ENCODE measurements at regions not wholly inside any gene's neighbourhood (a gene's known extent, or its start where the extent isn't known, plus 50 kb on each side); places are given as distances from the start of the nearest gene placed in this dataset.

- no peak for TF ChIP-seq REST (IDR thresholded peaks at IDR 0.05; ENCODE audit: unreplicated experiment)
- no peak for TF ChIP-seq ZNF114 (CRISPR knock-in tag; IDR thresholded peaks at IDR 0.05)
- no peak for TF ChIP-seq EZH2phosphoT487 (IDR thresholded peaks at IDR 0.05; ENCODE audit: unreplicated experiment)
- TF ChIP-seq STAT1 (IDR thresholded peaks at IDR 0.05; ENCODE audit: unreplicated experiment) = no peak
Measured at GRCh38 chr3:13252207-13252606, 167.9 kb downstream of the NUP210 start (continued).

DNA sequence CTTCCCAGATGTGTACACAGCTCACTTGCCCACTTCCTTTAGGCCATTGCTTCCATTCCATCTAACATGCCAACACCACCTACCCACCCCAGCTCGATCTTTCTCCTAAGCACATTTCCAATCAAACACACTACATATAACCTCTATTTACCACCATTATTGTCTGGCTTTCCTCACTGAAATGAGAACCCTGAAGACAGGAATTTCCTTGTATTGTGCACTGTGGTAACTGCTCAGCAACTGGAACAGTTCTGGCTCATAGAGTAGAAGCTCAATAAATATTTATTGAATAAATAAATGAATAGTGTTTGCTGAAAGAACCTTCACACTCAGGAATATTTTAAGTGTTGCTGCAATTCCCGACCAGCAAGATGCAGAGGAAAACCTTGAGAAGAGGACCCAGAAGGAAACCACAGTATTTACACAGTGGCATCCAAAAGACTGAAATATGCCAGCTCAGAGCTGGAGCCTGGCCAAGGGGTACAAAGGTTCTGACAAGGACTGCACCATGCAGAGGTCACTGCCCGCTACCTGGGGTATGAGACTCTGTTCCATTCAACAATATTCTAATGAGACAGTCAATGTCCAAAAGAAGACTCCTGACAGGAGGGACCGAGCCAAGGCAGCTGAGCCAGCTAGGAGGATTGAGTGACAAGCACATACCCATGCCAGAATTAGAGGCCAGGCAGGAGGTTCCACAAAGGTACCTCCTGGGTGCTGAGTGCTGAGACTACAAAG lies 168.8 kb downstream of the NUP210 start:
- ATAC-seq = no peak
- no peak overlapping the region for H3K4me3 ChIP-seq
- TF ChIP-seq EZH2phosphoT487 (IDR thresholded peaks at IDR 0.05; ENCODE audit: unreplicated experiment) = no peak
- TF ChIP-seq, protein P1, sequence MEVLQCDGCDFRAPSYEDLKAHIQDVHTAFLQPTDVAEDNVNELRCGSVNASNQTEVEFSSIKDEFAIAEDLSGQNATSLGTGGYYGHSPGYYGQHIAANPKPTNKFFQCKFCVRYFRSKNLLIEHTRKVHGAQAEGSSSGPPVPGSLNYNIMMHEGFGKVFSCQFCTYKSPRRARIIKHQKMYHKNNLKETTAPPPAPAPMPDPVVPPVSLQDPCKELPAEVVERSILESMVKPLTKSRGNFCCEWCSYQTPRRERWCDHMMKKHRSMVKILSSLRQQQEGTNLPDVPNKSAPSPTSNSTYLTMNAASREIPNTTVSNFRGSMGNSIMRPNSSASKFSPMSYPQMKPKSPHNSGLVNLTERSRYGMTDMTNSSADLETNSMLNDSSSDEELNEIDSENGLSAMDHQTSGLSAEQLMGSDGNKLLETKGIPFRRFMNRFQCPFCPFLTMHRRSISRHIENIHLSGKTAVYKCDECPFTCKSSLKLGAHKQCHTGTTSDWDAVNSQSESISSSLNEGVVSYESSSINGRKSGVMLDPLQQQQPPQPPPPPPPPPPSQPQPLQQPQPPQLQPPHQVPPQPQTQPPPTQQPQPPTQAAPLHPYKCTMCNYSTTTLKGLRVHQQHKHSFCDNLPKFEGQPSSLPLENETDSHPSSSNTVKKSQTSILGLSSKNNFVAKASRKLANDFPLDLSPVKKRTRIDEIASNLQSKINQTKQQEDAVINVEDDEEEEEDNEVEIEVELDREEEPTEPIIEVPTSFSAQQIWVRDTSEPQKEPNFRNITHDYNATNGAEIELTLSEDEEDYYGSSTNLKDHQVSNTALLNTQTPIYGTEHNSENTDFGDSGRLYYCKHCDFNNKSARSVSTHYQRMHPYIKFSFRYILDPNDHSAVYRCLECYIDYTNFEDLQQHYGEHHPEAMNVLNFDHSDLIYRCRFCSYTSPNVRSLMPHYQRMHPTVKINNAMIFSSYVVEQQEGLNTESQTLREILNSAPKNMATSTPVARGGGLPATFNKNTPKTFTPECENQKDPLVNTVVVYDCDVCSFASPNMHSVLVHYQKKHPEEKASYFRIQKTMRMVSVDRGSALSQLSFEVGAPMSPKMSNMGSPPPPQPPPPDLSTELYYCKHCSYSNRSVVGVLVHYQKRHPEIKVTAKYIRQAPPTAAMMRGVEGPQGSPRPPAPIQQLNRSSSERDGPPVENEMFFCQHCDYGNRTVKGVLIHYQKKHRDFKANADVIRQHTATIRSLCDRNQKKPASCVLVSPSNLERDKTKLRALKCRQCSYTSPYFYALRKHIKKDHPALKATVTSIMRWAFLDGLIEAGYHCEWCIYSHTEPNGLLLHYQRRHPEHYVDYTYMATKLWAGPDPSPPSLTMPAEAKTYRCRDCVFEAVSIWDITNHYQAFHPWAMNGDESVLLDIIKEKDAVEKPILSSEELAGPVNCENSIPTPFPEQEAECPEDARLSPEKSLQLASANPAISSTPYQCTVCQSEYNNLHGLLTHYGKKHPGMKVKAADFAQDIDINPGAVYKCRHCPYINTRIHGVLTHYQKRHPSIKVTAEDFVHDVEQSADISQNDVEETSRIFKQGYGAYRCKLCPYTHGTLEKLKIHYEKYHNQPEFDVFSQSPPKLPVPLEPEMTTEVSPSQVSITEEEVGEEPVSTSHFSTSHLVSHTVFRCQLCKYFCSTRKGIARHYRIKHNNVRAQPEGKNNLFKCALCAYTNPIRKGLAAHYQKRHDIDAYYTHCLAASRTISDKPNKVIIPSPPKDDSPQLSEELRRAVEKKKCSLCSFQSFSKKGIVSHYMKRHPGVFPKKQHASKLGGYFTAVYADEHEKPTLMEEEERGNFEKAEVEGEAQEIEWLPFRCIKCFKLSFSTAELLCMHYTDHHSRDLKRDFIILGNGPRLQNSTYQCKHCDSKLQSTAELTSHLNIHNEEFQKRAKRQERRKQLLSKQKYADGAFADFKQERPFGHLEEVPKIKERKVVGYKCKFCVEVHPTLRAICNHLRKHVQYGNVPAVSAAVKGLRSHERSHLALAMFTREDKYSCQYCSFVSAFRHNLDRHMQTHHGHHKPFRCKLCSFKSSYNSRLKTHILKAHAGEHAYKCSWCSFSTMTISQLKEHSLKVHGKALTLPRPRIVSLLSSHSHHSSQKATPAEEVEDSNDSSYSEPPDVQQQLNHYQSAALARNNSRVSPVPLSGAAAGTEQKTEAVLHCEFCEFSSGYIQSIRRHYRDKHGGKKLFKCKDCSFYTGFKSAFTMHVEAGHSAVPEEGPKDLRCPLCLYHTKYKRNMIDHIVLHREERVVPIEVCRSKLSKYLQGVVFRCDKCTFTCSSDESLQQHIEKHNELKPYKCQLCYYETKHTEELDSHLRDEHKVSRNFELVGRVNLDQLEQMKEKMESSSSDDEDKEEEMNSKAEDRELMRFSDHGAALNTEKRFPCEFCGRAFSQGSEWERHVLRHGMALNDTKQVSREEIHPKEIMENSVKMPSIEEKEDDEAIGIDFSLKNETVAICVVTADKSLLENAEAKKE (CRISPR knock-in tag; IDR thresholded peaks at IDR 0.05) = no peak
- no peak for TF ChIP-seq JUNB (IDR thresholded peaks at IDR 0.05; ENCODE audit: unreplicated experiment)
- TF ChIP-seq REST (IDR thresholded peaks at IDR 0.05; ENCODE audit: unreplicated experiment) = no peak
- no peak for TF ChIP-seq CREB1 (CRISPR knock-in tag; IDR thresholded peaks at IDR 0.05; ENCODE audit: low read depth)
- no peak for TF ChIP-seq ZNF331 (CRISPR knock-in tag; IDR thresholded peaks at IDR 0.05; ENCODE audit: low read depth)
- no peak for TF ChIP-seq STAT1 (IDR thresholded peaks at IDR 0.05; ENCODE audit: unreplicated experiment)
- TF ChIP-seq ZNF114 (CRISPR knock-in tag; IDR thresholded peaks at IDR 0.05) = no peak
- no peak for TF ChIP-seq NANOG (IDR thresholded peaks at IDR 0.05; ENCODE audit: borderline replicate concordance)

More for the DNA sequence above, 168.8 kb downstream of the NUP210 start:
- H4K20me1 ChIP-seq (replicated peaks; ENCODE audit: insufficient read depth) = no peaks in the 10 kb centered on the region; the same call in 1 of the 2 replicates
- H3K27me3 ChIP-seq (ENCODE audit: insufficient read depth) = no peaks in the 10 kb centered on the region
- no peak overlapping the region for H3K27ac ChIP-seq (ENCODE audit: low read depth)
- H3K9me3 Mint-ChIP-seq = no peaks in the 10 kb centered on the region
- H2AFZ ChIP-seq = no peak overlapping the region
- no peak overlapping the region for H3K27ac Mint-ChIP-seq
- no peak overlapping the region for H3K4me2 ChIP-seq
- no peaks in the 10 kb centered on the region for H3K36me3 ChIP-seq (ENCODE audit: insufficient read depth)
- no peaks in the 10 kb centered on the region for H3K4me1 ChIP-seq (ENCODE audit: insufficient read depth)
- no peaks in the 10 kb centered on the region for H3K9me2 ChIP-seq (ENCODE audit: insufficient read depth)
- peaks cover 7% of the 10 kb centered on the region for H3K27me3 Mint-ChIP-seq (ENCODE audit: insufficient read depth, low read depth, poor library complexity)
- H3K4me3 Mint-ChIP-seq = no peak overlapping the region; the same call in 2 of the 3 replicates
- no peak for DNase-seq (ENCODE audit: low spot score)
- H3F3A ChIP-seq (replicated peaks; ENCODE audit: low read depth) = no peaks in the 10 kb centered on the region
- no peaks in the 10 kb centered on the region for H3K36me3 Mint-ChIP-seq (ENCODE audit: low read depth)
- H3K79me2 ChIP-seq (replicated peaks; ENCODE audit: insufficient read depth) = no peaks in the 10 kb centered on the region
- peaks cover 9% of the 10 kb centered on the region for H3K4me1 Mint-ChIP-seq
